Activated CD8-positive, alpha-beta memory T cell treated with anti-CD3 and anti-CD28 coated beads for 36 hours (primary cell): ENCODE measurements at regions not wholly inside any gene's neighbourhood (a gene's known extent, or its start where the extent isn't known, plus 50 kb on each side); places are given as distances from the start of the nearest gene placed in this dataset.

Experiments
- CTCF ChIA-PET: fragments of 350-600 bp; sonication (Branson Sonifier 250); formaldehyde crosslinking; loops from one replicate; lab custom pipeline; 2021; ENCODE audit warnings: antibody characterized with exemption; lab: Charles Lee
- POLR2A ChIA-PET: fragments of 350-600 bp; sonication (Branson Sonifier 250); formaldehyde crosslinking; loops from one replicate; lab custom pipeline; 2021; ENCODE audit warnings: antibody characterized with exemption; lab: Charles Lee

DNA sequence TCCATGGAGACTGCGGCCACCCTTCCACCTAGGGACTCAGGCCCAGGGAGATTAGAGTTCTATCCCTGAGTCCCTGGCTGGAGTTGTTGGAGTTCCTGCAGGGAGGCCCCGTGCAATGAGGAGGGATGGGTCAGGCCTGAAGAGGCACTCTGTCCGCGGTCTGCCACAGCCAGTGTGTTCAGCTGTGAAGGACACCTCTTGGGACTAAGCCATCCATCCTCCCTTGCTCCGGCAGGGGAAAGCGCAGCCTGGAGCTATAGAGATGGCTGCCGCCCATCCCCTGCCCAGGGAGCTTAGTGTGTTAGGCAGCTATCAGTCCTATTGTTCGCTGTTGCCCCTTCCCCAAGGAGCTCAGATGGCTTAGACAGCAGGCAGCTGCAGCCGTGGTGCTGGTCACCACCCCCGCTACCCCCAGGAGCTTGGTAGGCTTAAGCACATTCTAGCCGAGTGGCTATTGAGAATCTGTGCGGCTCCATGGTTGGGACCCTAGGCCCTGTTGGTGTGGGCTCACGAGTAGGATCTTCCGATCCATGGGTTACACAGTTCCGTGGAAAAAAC lies 141.3 kb downstream of the CYB561 start:
- CTCF ChIA-PET, result no interaction called here
- POLR2A ChIA-PET, result no interaction called here

GRCh38 chr17:63305857-63306256 lies 140.2 kb downstream of the CYB561 start:
- ChIA-PET POLR2A (no interaction called here), CTCF (no interaction called here)

DNA sequence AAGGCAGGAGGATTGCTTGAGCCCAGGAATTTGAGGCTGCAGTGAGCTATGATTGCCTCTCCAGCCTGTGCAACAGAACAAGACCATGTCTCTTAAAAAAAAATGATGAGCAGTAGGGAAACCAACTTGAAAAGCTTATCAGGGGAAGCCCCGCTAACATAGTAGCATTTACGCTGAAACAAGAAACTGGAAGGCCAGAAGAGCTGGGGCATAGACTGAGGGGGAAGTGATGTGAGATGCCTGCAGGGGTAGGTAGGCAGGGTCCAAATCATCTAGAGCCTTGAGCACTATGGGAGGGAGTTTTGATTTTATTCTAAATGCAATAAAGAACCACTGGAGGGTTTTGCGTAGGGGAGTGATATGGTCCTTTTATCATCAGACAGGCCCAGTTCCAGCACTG lies 139.3 kb downstream of the CYB561 start:
- POLR2A ChIA-PET, result no interaction called here
- CTCF ChIA-PET, result no interaction called here

DNA sequence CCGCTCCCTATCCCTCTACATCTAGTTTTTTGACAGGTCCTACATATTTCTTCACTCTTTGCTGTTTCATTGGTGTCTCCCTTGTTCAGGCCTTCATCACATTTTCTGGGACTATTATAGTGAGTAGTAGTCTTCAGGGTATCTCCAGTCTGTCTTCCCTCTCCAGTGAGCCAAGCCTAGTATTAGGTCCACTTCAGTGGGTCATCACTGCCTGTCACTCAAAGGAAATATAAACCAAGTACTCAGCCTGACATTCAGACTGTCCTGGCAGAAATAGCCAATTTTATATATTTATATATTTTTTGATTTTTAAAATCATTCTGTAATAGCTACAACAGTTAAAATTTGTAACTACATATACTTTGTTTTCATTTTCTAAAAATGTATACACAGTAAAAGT lies 137.8 kb downstream of the CYB561 start:
- ChIA-PET CTCF (no interaction called here), POLR2A (no interaction called here)

DNA sequence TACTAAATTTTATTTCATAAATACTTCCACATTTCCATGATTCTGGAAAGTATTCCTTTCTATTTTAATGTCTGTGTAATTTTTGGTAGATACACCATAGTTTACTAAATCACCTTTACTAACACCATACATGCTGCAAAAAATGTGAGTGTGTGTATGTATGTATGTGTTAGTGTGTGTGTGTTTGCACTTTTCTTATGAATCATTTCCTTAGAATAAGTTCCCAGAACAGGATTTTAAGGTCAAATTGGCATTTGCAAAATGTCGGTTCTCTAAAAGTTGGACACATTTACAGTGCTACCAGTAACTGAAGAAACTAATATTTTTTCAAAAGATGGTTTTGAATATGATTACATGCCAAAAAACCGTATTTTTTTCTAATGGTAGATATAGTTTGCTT lies 137.1 kb downstream of the CYB561 start:
- ChIA-PET CTCF (no interaction called here), POLR2A (no interaction called here)

DNA sequence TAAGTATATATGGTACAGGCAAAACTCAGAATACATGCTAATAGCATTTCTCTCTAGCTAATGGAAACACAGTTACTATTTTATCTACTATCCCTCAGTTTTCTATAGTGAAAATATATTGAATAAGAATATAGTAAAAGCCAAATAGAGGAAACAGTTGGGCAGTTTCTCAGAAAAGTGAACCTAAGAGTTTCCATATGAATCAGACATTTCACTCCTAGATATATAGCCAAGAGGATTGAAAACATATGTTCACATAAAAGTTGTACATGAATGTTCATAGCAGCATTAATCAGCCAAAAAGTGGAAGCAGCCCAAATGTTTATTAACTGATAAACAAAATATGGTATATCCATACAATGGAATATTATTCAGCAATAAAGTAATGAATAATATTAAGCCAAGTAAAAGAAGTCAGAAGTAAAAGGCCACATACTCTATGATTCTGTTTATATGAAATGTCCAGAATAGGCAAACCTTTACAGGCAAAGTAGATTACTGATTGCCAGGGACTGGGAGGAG lies 134.6 kb downstream of the CYB561 start:
- POLR2A ChIA-PET, result no interaction called here

DNA sequence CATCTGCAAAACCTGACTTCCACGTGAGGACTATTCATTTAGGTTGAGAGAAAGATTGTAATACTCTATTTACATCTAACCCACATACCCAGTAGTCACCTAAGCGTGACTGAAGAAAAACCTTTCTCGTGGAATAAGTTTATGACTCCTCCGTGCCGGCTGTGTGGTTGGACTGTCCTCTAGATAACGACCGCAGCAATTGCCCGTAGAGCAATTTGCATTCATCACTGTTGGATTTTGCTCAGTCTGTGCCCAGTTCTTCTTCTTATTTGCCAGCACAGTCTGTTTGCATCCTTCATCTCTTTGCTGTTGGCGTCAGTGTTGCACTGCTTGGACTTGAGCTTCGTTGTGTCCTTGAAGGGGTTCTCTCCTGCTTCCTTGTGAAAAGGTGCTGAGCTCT lies 131.3 kb downstream of the CYB561 start:
- ChIA-PET POLR2A (no interaction called here), CTCF (no interaction called here)

More for the DNA sequence above, 134.6 kb downstream of the CYB561 start:
- CTCF ChIA-PET, result no interaction called here

GRCh38 chr17:63316100-63316499 lies 130.0 kb downstream of the CYB561 start:
- ChIA-PET CTCF (interaction anchor here (0.5 kb wide), 1 partner anchor 600 kb away, joined by 3 read pairs; no protein-coding TSS in a partner anchor), POLR2A (no interaction called here)

DNA sequence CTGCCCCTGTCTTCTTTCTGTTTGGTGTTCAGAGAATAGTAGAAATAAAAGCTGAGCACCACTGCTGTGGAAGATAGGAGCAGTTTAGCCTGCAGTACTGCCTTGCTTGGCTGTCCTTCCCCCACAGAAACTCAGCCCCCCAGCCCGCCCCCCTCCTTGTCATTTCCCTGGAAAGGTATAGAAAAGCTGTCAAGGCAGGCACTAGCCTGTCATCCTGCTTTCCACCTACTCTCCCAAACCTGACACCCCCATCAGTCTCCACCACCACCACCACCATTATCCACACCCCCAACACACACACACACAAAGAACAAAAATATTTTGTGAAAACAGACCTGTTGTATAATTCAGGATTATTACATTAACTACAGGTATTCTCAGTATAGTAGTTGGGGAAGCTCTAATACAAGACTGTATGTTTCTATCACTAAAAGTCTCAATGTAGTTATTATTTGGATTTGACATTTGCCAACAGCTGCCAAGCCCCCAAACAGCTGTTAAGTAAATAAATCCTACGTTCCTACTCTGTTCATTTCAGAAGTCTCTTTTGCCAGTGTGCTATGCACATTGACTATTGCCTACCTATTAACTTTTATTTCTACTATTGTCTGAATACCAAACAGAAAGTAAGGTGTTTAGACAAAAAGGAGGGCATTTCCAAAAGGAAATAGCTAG lies 128.8 kb downstream of the CYB561 start:
- CTCF ChIA-PET, result no interaction called here

DNA sequence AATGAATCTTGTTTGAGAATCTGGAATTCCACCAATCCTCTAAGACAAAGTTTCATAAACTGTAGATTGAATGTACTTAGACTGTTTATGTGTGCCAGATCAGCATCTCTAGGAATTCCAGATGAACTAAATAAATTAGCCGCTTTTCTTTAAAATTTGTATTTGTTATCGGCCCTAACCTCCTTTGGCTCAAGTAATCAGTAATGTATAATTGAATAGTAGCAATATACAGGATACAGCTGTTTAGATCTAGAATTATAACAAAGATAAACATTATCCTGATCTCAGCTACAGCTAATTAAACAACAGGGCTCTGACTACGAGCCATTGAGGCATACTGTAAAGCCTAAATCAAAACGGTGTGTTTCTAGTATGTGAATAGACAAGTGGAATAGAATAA lies 120.3 kb downstream of the CYB561 start:
- ChIA-PET CTCF (no interaction called here), POLR2A (no interaction called here)

More for the DNA sequence above, 128.8 kb downstream of the CYB561 start:
- POLR2A ChIA-PET, result no interaction called here

DNA sequence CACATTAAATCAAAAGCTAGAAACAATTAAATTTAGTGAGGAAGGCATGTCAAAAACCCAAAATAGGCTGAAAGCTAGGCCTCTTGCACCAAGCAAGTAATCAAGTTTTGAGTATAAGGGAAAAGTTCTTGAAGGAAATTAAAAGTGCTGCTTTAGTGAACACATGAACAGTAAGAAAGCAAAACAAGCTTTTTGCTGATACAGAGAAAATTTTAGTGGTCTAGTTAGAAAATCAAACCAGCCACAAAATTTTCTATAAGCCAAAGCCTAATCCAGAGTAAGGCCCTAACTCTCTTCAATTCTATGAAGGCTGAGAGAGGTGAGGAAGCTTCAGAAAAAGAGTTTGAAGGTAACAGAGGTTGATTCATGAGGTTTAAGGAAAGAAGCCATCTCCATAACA lies 116.2 kb downstream of the CYB561 start:
- POLR2A ChIA-PET, result no interaction called here
- CTCF ChIA-PET, result no interaction called here

DNA sequence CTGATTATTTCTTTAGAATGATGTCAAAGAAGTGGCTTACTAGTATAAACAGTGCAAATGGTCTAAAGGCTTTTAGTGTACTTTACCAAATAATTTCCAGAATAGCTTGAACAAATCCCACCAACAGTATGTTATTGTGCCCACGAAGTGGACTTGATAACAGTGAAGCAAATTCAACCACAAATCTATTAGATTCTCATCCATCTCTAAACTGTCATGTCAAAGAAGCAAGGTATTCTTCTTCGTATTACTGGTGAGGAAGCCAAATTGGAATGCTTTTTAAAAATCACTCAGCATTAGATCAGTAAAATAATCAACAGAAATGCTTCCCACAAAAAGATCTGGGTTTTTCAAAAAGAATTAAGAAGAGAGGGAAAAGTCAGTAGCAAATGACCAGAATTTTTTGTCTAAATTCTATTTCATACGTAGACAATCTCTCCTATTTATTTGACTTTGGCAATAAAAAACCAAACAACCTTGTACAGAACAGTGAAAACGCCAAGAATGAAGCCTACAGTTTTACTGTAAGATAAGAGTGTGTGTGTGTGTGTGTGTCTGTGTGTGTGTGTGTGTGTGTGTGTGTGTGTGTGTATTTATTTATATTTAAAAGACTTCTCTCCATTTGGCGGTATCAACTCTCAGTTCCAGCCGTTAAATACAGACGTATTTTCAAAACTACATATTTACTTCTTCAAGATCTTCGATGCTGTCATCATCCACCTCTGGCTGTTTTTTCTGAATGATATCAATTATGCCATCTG lies 114.6 kb downstream of the CYB561 start:
- CTCF ChIA-PET, result no interaction called here
- POLR2A ChIA-PET, result no interaction called here

DNA sequence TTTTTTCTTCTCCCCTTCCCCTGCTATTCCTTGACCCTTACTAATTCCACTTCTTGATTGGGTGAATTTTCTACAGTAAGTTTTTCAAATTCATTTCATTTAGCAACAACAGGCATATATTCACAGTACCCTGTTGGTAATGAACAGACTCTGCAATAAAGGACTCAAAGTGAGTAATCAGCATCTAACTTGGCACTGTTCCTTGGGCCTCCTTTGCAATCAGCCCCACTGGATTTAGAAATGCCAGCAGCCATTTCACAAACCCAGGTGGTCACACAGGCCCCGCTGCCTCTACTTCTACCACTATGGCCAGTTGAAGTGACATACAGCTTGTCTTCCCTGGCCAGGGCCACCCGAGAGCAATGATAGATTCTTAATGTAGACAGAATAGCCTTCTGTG lies 113.8 kb downstream of the CYB561 start:
- CTCF ChIA-PET, result no interaction called here
- POLR2A ChIA-PET, result interaction anchor here (0.5 kb wide), 1 partner anchor 13 kb away, joined by 6 read pairs; no protein-coding TSS in a partner anchor

DNA sequence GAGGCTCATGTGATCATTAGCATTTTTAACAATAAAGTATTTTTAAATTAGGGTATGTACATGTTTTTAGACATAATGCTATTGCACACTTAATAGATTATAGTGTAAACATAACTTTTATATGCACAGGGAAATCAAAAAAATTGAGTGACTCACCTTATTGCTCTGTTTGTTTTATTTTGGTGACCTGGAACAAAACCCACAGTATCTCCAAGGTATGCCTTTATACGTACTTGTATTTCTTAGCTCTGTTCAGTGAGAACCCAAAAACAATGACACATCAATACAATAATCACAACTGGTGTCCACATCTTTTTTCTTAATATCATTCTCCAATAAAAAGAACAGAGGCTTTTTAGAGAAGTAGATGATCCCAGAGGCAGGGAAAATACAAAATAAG lies 112.2 kb downstream of the CYB561 start:
- ChIA-PET CTCF (no interaction called here), POLR2A (no interaction called here)

- ChIA-PET POLR2A (no interaction called here), CTCF (no interaction called here)
Observed at GRCh38 chr17:63335831-63336230, 110.3 kb downstream of the CYB561 start.

GRCh38 chr17:63337579-63337978 lies 108.5 kb downstream of the CYB561 start:
- ChIA-PET CTCF (no interaction called here), POLR2A (no interaction called here)

GRCh38 chr17:63338272-63338671 lies 107.8 kb downstream of the CYB561 start:
- ChIA-PET CTCF (no interaction called here), POLR2A (no interaction called here)

- ChIA-PET CTCF (no interaction called here), POLR2A (no interaction called here)
Observed at GRCh38 chr17:63341276-63341675, 104.8 kb downstream of the CYB561 start.

- ChIA-PET CTCF (no interaction called here), POLR2A (no interaction called here)
Observed at GRCh38 chr17:63344383-63344782, 101.7 kb downstream of the CYB561 start.

- CTCF ChIA-PET, result no interaction called here
- POLR2A ChIA-PET, result interaction anchor here (0.8 kb wide), 1 partner anchor 13 kb away, joined by 6 read pairs; no protein-coding TSS in a partner anchor
Observed at GRCh38 chr17:63345611-63346010, 100.5 kb downstream of the CYB561 start.

GRCh38 chr17:63347475-63347874 lies 98.6 kb downstream of the CYB561 start:
- CTCF ChIA-PET, result no interaction called here

More at GRCh38 chr17:63347475-63347874, 98.6 kb downstream of the CYB561 start:
- POLR2A ChIA-PET, result no interaction called here
